Ovary (tissue), 3 donors: ENCODE measurements at regions not wholly inside any gene's neighbourhood (a gene's known extent, or its start where the extent isn't known, plus 50 kb on each side); places are given as distances from the start of the nearest gene placed in this dataset.

Experiments used
- CTCF ChIP-seq, 3 donors: fragments of 450-650 bp in 2 of 3; fragments of 200-600 bp in 1 of 3; IDR thresholded peaks; one replicate each; pipeline versions ENCODE4 v1.5.1 to v1.8.0; 2016 to 2022; ENCODE audit warnings: antibody characterized with exemption in 3 of 3, mild to moderate bottlenecking in 1 of 3
- EP300 ChIP-seq: sonication (generic); formaldehyde crosslinking; IDR thresholded peaks from one replicate; pipeline ENCODE4 v1.6.1; 2017; ENCODE audit warnings: antibody characterized with exemption
- POLR2A ChIP-seq: fragments of 450-650 bp; IDR thresholded peaks from one replicate; pipeline ENCODE4 v1.6.1; 2017; ENCODE audit warnings: antibody characterized with exemption, mild to moderate bottlenecking, moderate library complexity
- donor health status: DM: no; HTN: no; CAD: no.

DNA sequence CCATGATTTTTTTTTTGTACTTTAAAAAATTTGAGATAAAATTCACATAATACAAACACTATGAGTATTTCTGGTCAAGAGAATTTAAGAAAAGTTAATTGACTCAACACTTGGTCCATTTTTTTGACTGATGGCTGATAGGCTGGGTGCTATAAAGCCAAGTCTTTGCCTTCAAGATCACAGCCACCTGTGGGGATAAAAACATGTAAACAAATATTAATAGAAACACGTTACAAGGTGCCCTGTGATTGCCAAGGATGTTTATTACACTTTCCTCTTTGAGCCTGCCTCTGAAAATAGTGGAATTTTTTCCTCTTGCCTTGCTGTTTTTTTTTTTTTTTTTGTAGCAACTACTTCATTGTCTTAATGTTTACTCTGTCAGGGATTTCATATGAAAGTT is 63.3 kb downstream of the FHIP1A start:
- TF ChIP-seq CTCF (IDR thresholded peaks at IDR 0.05) (no peak), POLR2A (no peak), EP300 (no peak)
